ENCODE measurements at regions not wholly inside any gene's neighbourhood (a gene's known extent, or its start where the extent isn't known, plus 50 kb on each side); places are given as distances from the start of the nearest gene placed in this dataset.
"Not testable (repeated sequence)": the region's sequence is repeated elsewhere in the genome, so short reads cannot be mapped to it uniquely, and the experiment has no call there.

DNA sequence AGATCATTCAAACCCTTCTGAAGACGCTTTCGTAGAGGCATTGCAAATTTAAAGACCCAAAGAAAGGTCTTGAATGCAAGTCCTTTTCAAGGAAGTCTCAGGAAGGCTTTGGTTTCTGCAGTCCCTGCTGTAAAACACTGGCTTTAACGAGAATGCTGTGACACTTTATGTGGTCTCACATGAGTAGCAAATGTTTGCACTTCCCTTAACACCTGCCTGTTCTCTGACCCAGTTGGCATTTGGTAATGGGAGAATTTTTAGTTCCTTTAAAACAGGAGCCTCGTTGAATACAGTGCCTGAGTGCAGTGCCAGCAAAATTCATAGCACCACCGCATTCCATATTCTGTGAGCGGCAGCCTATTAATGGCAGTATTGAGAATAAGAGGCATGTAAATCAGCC is 330.5 kb upstream of the PRKX start:
- Mint-ChIP-seq H3K36me3 (no peaks in the 10 kb centered on the region), H3K4me3 (no peak overlapping the region)
- CTCF ChIA-PET: no interaction called here

DNA sequence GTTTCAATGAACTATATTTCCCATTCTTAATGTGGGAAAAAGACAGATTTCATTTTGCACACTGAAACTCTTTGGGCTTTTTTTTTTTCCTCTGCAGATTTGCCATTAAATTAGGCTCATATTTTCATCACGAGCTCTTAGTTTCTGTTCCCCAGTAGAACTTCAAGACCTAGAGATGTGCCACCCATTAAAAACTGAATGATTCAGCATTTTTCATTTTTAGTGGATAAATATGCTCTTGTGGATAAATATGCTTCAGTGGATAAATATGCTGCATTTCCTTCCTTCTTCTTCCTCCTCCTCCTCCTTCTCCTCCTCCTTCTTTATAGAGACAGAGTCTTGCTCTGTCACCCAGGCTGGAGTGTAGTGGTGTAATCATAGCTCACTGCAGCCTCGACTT is 322.4 kb upstream of the PRKX start:
- CTCF ChIA-PET: no interaction called here
- DNase-seq: no peak
- Mint-ChIP-seq H3K27me3 (no peaks in the 10 kb centered on the region), H3K36me3 (no peaks in the 10 kb centered on the region), H3K4me1 (no peaks in the 10 kb centered on the region), H3K4me3 (no peak overlapping the region), H3K27ac (no peak overlapping the region), H3K9me3 (peaks cover 2% of the 10 kb centered on the region)

More for the DNA sequence above, 330.5 kb upstream of the PRKX start:
- H3K27me3 Mint-ChIP-seq: no peaks in the 10 kb centered on the region
- H3K27ac Mint-ChIP-seq: no peak overlapping the region
- no peak for DNase-seq
- H3K4me1 Mint-ChIP-seq: no peaks in the 10 kb centered on the region
- no peaks in the 10 kb centered on the region for H3K9me3 Mint-ChIP-seq

DNA sequence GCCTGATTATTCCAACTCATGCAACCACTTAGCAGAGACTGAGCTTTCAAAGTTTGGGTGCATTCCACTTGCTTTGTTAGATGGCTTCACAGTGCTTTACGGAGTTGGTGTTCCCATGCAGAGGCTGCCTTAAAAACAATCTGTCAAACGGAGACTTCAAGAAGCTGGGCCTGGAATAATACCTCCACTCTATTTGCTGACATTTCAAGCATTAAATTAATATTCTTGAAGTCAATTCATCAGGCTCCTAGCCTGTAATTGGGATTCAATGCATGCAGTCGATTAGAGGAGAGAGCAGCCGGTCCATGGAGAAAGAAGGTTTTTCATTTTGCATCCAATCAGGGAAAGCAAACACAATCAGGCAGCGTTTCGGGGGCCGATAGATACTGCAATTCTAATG is 314.7 kb upstream of the PRKX start:
- no peaks in the 10 kb centered on the region for H3K9me3 Mint-ChIP-seq
- H3K4me3 Mint-ChIP-seq: no peak overlapping the region
- no peaks in the 10 kb centered on the region for H3K36me3 Mint-ChIP-seq
- CTCF ChIA-PET: no interaction called here
- H3K4me1 Mint-ChIP-seq: no peaks in the 10 kb centered on the region
- H3K27ac Mint-ChIP-seq: no peak overlapping the region
- DNase-seq: no peak
- no peaks in the 10 kb centered on the region for H3K27me3 Mint-ChIP-seq

DNA sequence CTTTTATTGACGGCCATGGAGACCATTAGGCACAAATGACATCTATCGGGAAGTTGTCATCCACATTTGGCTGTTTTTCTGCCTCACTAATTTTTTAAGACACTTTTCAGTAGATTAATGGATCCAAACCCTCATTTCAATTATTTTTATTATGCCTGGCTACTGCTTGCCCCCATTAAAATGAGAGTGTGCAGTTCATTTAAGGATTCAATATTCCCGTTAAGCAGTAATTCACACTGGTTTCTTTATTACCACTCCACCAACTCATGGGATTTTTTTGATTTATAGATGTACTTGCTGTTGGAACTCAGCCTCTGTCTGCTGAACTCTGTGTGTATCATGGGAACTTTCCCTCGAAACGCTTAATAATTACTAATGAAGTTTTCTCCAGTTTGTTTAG is 291.8 kb upstream of the PRKX start:
- no peak for DNase-seq
- no peak overlapping the region for H3K4me3 Mint-ChIP-seq
- no peaks in the 10 kb centered on the region for H3K27me3 Mint-ChIP-seq
- H3K9me3 Mint-ChIP-seq: no peaks in the 10 kb centered on the region
- H3K36me3 Mint-ChIP-seq: no peaks in the 10 kb centered on the region
- no peaks in the 10 kb centered on the region for H3K4me1 Mint-ChIP-seq
- CTCF ChIA-PET: no interaction called here
- H3K27ac Mint-ChIP-seq: no peak overlapping the region

DNA sequence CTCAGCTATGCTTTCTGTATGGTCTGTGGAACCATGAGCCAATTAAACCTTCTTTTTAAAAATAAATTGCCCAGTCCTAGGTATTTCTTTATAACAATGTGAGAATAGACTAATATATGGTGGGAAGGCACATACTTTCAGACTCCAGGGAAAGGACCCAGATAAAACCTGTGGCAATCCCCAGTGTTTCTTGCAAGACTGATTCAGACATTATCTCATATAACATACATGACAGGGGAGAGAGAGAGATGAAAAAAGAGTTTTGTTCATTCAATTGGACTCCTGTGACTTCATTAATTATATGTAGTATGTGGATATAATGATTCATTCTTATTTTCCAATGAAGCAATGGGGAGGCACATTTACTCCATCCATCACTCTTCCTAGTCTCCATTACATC is 291.4 kb upstream of the PRKX start:
- H3K36me3 Mint-ChIP-seq: no peaks in the 10 kb centered on the region
- H3K9me3 Mint-ChIP-seq: no peaks in the 10 kb centered on the region
- CTCF ChIA-PET: no interaction called here
- H3K4me1 Mint-ChIP-seq: no peaks in the 10 kb centered on the region
- H3K27me3 Mint-ChIP-seq: no peaks in the 10 kb centered on the region
- no peak overlapping the region for H3K27ac Mint-ChIP-seq
- no peak overlapping the region for H3K4me3 Mint-ChIP-seq
- no peak for DNase-seq

DNA sequence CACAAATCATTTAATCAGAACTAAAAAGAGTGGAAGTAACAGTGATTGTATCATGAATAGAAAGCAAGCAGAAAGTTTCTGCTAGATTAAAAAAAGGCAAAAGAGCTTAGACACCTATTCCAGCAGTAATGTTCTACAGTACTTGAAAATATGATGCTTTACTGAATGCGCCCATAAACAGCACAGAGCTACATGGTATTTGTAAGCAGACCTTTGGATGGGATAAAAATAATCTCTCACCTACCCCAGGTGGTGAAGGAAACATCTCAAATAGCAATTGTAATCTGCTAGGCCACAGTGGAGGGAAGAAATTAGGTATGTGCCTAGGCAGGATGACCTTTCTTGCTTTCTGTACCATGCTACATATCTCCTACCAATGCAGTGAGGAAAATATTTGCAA is 280.9 kb upstream of the PRKX start:
- H3K4me1 Mint-ChIP-seq: no peaks in the 10 kb centered on the region
- no peaks in the 10 kb centered on the region for H3K9me3 Mint-ChIP-seq
- no peak overlapping the region for H3K4me3 Mint-ChIP-seq
- no peaks in the 10 kb centered on the region for H3K27me3 Mint-ChIP-seq
- no peaks in the 10 kb centered on the region for H3K36me3 Mint-ChIP-seq
- no peak for DNase-seq
- CTCF ChIA-PET: no interaction called here
- H3K27ac Mint-ChIP-seq: no peak overlapping the region

DNA sequence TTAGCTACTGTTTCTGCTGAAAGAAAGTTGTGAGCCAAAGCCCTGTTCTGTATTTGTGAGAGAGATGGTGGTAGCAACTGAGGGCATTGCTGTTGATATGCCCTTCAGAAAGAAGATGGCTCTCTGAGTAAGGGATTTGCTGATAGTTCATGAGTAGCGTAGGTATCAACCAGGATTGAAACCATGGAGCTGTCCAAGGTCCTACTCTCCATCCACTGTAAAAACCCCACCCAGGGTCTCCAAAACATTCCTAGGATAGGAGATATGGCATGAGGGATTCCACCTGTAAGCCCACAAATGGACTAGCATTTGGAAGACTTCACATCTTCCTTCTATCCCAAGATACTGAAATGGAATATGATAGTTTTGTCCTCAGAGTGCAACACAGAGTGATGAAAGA is 277.1 kb upstream of the PRKX start:
- CTCF ChIA-PET: no interaction called here
- Mint-ChIP-seq H3K4me3 (no peak overlapping the region), H3K36me3 (no peaks in the 10 kb centered on the region), H3K27me3 (no peaks in the 10 kb centered on the region), H3K27ac (no peak overlapping the region), H3K9me3 (no peaks in the 10 kb centered on the region), H3K4me1 (no peaks in the 10 kb centered on the region)
- DNase-seq: no peak

DNA sequence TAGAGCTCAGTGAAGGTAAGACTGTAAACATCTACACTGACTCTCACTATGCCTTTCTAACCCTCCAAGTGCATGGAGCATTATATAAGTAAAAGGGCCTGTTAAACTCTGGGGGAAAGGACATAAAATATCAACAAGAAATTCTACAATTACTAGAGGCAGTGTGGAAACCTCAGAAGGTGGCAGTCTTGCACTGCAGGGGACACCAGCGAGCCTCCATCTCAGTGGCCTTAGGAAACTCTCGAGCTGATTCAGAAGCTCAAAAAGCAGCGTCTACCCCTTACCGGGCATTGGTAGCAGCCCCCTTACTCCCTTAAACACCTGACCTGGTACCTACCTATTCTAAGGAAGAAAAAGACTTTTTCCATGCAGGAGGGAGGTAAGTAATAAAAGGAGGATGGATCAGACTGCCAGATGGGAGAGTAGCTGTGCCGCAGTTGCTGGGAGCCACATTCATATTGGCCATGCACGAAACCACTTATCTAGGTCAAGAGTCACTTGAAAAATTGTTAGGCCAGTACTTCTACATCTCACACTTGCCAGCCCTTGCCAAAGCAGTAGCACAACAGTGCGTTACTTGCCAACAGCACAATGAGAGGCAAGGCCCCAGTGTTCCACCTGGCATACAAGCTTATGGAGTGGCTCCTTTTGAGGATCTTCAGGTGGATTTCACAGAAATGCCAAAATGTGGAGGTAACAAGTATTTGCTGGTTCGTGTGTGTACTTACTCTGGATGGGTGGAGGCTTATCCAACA is 258.8 kb upstream of the PRKX start:
- H3K4me3 Mint-ChIP-seq, H3K36me3 Mint-ChIP-seq, H3K9me3 Mint-ChIP-seq, H3K27ac Mint-ChIP-seq, DNase-seq, CTCF ChIA-PET, H3K27me3 Mint-ChIP-seq, H3K4me1 Mint-ChIP-seq: not testable (repeated sequence)

DNA sequence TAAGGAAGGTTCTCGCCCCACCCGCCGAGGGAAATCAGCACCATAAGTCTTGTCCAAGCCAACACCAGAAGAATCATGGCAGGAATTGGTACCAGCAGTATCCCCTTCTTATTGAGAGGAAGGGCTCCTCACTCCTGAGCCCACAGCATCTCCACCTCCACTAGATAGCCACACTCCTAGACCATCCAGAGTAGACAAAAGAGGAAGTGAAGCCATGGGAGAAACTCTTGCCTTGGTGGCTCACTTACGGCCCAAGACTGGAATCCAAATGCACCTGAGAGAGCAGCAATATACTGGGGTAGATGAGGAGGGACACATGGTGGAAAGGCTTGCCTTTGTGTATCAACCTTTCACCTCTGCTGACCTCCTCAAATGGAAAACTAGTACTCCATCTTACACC is 255.3 kb upstream of the PRKX start:
- no peaks in the 10 kb centered on the region for H3K9me3 Mint-ChIP-seq
- CTCF ChIA-PET: no interaction called here
- H3K27ac Mint-ChIP-seq: no peak overlapping the region
- no peak overlapping the region for H3K4me3 Mint-ChIP-seq
- H3K4me1 Mint-ChIP-seq: no peaks in the 10 kb centered on the region
- H3K27me3 Mint-ChIP-seq: no peaks in the 10 kb centered on the region
- no peak for DNase-seq
- H3K36me3 Mint-ChIP-seq: no peaks in the 10 kb centered on the region

DNA sequence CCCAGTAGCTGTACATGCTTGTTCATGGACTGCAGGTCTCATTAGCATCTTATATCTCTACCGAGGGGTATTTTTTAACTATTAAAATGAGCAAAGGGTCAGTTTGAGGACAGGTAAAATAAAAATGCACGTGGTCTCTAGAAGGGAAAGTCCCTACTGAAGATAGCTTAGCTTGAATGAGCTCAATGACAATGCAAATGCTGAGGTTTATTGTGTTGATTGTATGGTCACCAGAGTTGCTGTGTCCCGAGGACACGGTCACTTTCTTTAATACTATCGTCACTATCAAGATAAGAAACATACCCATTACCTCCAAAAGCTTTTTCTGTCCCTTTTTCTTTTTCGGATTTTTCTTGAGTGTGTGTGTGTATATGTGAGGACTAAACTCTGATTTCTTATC is 250.5 kb upstream of the PRKX start:
- Mint-ChIP-seq H3K4me1 (no peaks in the 10 kb centered on the region), H3K27ac (no peak overlapping the region), H3K27me3 (peaks cover 7% of the 10 kb centered on the region), H3K4me3 (no peak overlapping the region), H3K9me3 (no peaks in the 10 kb centered on the region), H3K36me3 (no peaks in the 10 kb centered on the region)
- no peak for DNase-seq
- CTCF ChIA-PET: no interaction called here

DNA sequence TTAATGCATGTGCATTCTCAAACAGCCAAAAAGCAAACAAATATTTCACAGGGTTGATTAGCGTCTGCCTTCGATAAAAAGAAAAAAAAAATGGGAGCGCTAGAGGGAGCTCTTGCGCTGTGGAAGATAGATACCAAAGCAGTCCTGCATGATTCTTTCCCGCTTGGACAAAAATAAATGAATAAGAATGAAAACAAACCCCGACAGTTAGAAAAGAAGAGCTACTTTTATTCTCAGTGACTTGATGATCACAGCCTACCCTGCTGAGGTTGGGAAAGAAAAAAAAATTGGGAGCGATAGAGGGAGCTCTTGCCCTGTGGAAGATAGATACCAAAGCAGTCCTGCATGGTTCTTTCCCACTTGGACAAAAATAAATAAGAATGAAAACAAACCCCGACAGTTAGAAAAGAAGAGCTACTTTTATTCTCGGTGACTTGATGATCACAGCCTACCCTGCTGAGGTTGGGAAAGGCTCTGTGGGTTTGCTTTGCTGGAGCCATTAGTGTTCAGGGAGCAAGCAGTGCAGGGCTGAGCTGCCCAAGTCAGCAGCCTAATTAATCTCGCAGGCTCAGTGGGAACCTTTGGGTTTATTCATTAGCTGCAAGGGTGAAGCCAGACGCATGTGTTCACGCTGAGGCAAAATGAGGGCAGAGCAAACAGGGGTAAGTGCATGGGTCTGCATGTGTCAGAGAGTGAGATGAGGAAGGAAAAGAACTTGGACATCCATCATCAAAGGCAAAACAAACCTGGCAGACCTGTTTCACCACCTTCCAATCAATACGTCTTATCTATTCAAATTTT is 249.3 kb upstream of the PRKX start:
- H3K27ac Mint-ChIP-seq: no peak overlapping the region
- H3K4me1 Mint-ChIP-seq: no peaks in the 10 kb centered on the region
- no peaks in the 10 kb centered on the region for H3K9me3 Mint-ChIP-seq
- H3K27me3 Mint-ChIP-seq: peaks cover 7% of the 10 kb centered on the region
- no peak for DNase-seq
- H3K36me3 Mint-ChIP-seq: no peaks in the 10 kb centered on the region
- CTCF ChIA-PET: interaction anchor here (0.8 to 1.5 kb wide), 2 partner anchors 307 to 585 kb away, joined by 3 read pairs; no protein-coding TSS in a partner anchor
- H3K4me3 Mint-ChIP-seq: no peak overlapping the region

DNA sequence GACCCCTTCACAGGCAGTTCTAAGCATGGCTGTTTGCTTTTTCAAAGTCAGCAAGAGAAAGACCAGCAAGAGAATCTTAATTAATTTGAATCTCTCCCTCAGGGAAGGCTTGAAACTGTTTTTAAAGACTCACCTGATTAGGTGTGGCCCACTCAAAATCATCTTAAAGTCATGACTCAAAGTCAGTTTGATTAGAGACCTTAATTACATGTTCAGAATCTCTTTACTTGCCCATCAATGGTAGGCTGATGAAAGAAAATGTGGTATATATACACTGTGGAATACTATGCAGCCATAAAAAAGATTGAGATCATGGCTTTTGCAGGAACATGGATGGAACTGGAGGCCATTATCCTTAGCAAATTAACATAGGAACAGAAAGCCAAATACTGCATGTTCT is 247.5 kb upstream of the PRKX start:
- Mint-ChIP-seq H3K4me1 (no peaks in the 10 kb centered on the region), H3K9me3 (no peaks in the 10 kb centered on the region), H3K27ac (no peak overlapping the region), H3K4me3 (no peak overlapping the region), H3K27me3 (peaks cover 7% of the 10 kb centered on the region), H3K36me3 (no peaks in the 10 kb centered on the region)
- CTCF ChIA-PET: no interaction called here
- no peak for DNase-seq

DNA sequence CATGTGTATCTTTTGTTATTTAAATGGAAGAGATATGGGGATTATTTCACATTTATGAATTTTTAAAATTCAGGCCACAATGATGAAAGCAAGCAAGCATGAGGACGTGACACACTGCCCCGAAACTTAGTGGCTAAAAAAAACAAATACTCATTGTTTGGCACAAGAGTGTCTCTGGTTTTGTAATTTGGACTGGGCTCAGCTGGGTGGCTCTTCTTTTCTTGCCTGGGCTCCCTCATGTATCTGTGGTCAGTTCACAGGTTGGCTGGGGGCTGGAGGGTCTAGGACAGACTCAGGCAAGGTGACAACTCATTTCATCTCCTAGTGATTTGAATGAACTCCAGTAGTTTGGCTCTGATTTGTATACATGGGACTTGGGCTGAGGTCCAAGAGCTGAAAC is 238.4 kb upstream of the PRKX start:
- Mint-ChIP-seq H3K27ac (no peak overlapping the region), H3K4me1 (no peaks in the 10 kb centered on the region)
- CTCF ChIA-PET: no interaction called here

DNA sequence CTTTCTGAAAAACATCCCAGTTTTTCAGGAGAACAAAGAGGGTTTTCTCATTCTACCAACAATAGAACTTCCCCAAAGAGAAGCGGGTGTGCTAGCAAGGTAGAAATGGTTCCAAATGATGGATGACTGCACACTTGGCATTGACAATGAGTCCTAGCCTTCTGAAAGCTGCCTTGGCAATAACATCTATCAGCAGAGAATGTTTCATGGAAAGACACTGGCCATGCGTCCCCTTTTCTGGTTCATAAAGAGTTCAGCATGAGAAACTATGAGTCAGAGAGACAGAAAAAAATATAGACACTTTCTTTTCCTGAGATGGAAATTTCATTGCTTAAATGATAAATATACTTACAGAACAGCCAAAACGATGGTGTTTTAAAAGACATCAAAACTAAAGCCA is 236.9 kb upstream of the PRKX start:
- no peak for DNase-seq
- Mint-ChIP-seq H3K9me3 (no peaks in the 10 kb centered on the region), H3K27me3 (no peaks in the 10 kb centered on the region), H3K36me3 (no peaks in the 10 kb centered on the region), H3K4me3 (no peak overlapping the region), H3K4me1 (no peaks in the 10 kb centered on the region), H3K27ac (no peak overlapping the region)
- CTCF ChIA-PET: no interaction called here

More for the DNA sequence above, 238.4 kb upstream of the PRKX start:
- Mint-ChIP-seq H3K27me3 (no peaks in the 10 kb centered on the region), H3K36me3 (no peaks in the 10 kb centered on the region), H3K4me3 (no peak overlapping the region), H3K9me3 (no peaks in the 10 kb centered on the region)
- no peak for DNase-seq

DNA sequence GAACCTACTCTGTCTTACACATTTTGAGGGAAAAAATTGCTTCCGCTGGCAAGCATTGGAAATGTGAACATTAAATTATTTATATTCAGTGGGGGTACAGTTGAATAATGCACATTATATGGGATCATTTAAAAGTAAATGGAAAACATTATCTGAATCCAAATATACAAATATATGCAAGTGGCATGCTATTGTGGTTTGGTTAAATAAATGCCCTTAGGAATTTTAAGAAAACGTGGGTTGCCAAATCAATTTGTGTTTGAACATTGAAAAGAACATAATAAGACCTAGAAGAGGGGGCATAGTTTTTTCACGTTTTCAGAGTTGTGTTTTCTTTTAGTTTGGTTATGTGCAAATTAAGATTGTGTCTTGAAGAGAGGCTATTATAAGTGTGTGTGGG is 230.5 kb upstream of the PRKX start:
- Mint-ChIP-seq H3K27me3 (peaks cover 9% of the 10 kb centered on the region), H3K36me3 (no peaks in the 10 kb centered on the region), H3K4me3 (no peak overlapping the region), H3K9me3 (no peaks in the 10 kb centered on the region), H3K4me1 (no peaks in the 10 kb centered on the region), H3K27ac (no peak overlapping the region)
- no peak for DNase-seq
- CTCF ChIA-PET: no interaction called here

All from activated naive CD4-positive, alpha-beta T cell treated with anti-CD3 and anti-CD28 coated beads, Interleukin-2, amount 10 ng/mL, durations not matched to agents 7 days and 5 days (primary cell).